OCI-LY7 (cell line): ENCODE measurements at regions not wholly inside any gene's neighbourhood (a gene's known extent, or its start where the extent isn't known, plus 50 kb on each side); places are given as distances from the start of the nearest gene placed in this dataset.

Source experiments
- BruUV-seq: library from RNA; stranded (reverse); fragments of 400-500 nt; replicated peaks from 2 replicates; lab custom pipeline; 2021; lab: Mats Ljungman, UMichigan
- CTCF ChIA-PET: fragments of 300-600 bp; sonication (Branson Sonifier 250); formaldehyde crosslinking; loops from one replicate; lab custom pipeline; 2022; ENCODE audit warnings: antibody characterized with exemption; ENCODE audit not compliant: unreplicated experiment; lab: Charles Lee
- POLR2A ChIA-PET: fragments of 300-600 bp; sonication (Branson Sonifier 250); formaldehyde crosslinking; loops from one replicate; lab custom pipeline; 2022; ENCODE audit warnings: antibody characterized with exemption; lab: Charles Lee
- DNase-seq: peaks from one replicate; pipeline ENCODE4 v3.0.0-alpha.2; 2015; ENCODE audit warnings: low spot score
- H2AFZ ChIP-seq: fragments of 200-600 bp; sonication (generic), shearing (Covaris generic); 2 replicates; pipeline ENCODE4 v1.6.1; 2014; ENCODE audit warnings: mild to moderate bottlenecking, antibody characterized with exemption, low read length, moderate library complexity
- H3K27ac ChIP-seq: fragments of 200-600 bp; sonication (generic); 2 replicates; pipeline ENCODE4 v1.5.1; 2014; ENCODE audit warnings: mixed run types, low read depth, mild to moderate bottlenecking, moderate library complexity, low read length, inconsistent platforms; ENCODE audit not compliant: poor library complexity, severe bottlenecking
- H3K36me3 ChIP-seq: fragments of 200-600 bp; sonication (generic); 2 replicates; pipeline ENCODE4 v1.6.1; 2014; ENCODE audit warnings: mild to moderate bottlenecking, antibody characterized with exemption, low read length, moderate library complexity, mixed read lengths; ENCODE audit not compliant: insufficient read depth
- H3K4me1 ChIP-seq: fragments of 200-600 bp; sonication (generic); 2 replicates; pipeline ENCODE4 v1.5.1; 2014; ENCODE audit warnings: mild to moderate bottlenecking, low read length; ENCODE audit not compliant: insufficient read depth, poor library complexity, severe bottlenecking
- H3K4me2 ChIP-seq: fragments of 200-600 bp; sonication (generic); 2 replicates; pipeline ENCODE4 v1.6.1; 2014; ENCODE audit warnings: mild to moderate bottlenecking, low read length
- H3K4me3 ChIP-seq: fragments of 200-600 bp; sonication (generic); 2 replicates; pipeline ENCODE4 v1.5.1; 2014; ENCODE audit warnings: mild to moderate bottlenecking, low read depth, low read length; ENCODE audit not compliant: poor library complexity, severe bottlenecking
- H3K79me2 ChIP-seq: fragments of 200-600 bp; sonication (generic); 2 replicates; pipeline ENCODE4 v1.6.1; 2016; ENCODE audit warnings: low read depth, mild to moderate bottlenecking, low read length, moderate library complexity, mixed read lengths; ENCODE audit not compliant: insufficient read depth
- H3K9me2 ChIP-seq: fragments of 200-600 bp; sonication (generic); 2 replicates; pipeline ENCODE4 v1.6.1; 2016; ENCODE audit warnings: mild to moderate bottlenecking, low read length, mixed read lengths; ENCODE audit not compliant: insufficient read depth
- H3K9me3 ChIP-seq: fragments of 200-600 bp; sonication (generic); 2 replicates; pipeline ENCODE4 v1.6.1; 2014; ENCODE audit warnings: mild to moderate bottlenecking, mixed run types, low read length, mixed read lengths
- H4K20me1 ChIP-seq: fragments of 200-600 bp; sonication (generic); 2 replicates; pipeline ENCODE4 v1.6.1; 2014; ENCODE audit warnings: mild to moderate bottlenecking, antibody characterized with exemption, low read length, moderate library complexity, mixed read lengths; ENCODE audit not compliant: insufficient read depth
- EZH2phosphoT487 ChIP-seq: fragments of 200-600 bp; sonication (generic); IDR thresholded peaks from 2 replicates; pipeline ENCODE4 v1.6.1; 2018; ENCODE audit warnings: low read depth, borderline replicate concordance, mild to moderate bottlenecking, mixed run types, antibody characterized with exemption, low read length, moderate library complexity, mixed read lengths
- intact Hi-C: fragments of 100-400 bp; cut with micrococcal nuclease; formaldehyde crosslinking; loops from one replicate; pipeline ENCODE4 v1.10.0; 2022; ENCODE audit not compliant: unreplicated experiment
- TF ChIP-seq, protein P1 (sequence below): fragments of 200-600 bp; sonication (generic); conservative IDR thresholded peaks from 2 replicates; pipeline ENCODE4 v1.5.1; 2014; ENCODE audit warnings: mild to moderate bottlenecking, antibody characterized with exemption, low read length, moderate library complexity, mixed read lengths

- no peaks in the 10 kb centered on the region for H4K20me1 ChIP-seq
- no peaks in the 10 kb centered on the region for H3K79me2 ChIP-seq
- intact Hi-C loops, result no loop called here
- no peak overlapping the region for H2AFZ ChIP-seq
- no TSS peak for BruUV-seq
- H3K4me3 ChIP-seq, result no peak overlapping the region
- ChIA-PET POLR2A (no interaction called here), CTCF (no interaction called here)
- no peak for TF ChIP-seq EZH2phosphoT487
- TF ChIP-seq, protein P1, sequence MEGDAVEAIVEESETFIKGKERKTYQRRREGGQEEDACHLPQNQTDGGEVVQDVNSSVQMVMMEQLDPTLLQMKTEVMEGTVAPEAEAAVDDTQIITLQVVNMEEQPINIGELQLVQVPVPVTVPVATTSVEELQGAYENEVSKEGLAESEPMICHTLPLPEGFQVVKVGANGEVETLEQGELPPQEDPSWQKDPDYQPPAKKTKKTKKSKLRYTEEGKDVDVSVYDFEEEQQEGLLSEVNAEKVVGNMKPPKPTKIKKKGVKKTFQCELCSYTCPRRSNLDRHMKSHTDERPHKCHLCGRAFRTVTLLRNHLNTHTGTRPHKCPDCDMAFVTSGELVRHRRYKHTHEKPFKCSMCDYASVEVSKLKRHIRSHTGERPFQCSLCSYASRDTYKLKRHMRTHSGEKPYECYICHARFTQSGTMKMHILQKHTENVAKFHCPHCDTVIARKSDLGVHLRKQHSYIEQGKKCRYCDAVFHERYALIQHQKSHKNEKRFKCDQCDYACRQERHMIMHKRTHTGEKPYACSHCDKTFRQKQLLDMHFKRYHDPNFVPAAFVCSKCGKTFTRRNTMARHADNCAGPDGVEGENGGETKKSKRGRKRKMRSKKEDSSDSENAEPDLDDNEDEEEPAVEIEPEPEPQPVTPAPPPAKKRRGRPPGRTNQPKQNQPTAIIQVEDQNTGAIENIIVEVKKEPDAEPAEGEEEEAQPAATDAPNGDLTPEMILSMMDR, result no peak
- DNase-seq, result no peak
- H3K4me1 ChIP-seq, result no peaks in the 10 kb centered on the region
- H3K27ac ChIP-seq, result no peak overlapping the region
- no peak overlapping the region for H3K4me2 ChIP-seq
- H3K9me3 ChIP-seq, result no peaks in the 10 kb centered on the region
- H3K36me3 ChIP-seq, result no peaks in the 10 kb centered on the region
- no peaks in the 10 kb centered on the region for H3K9me2 ChIP-seq
Observed at GRCh38 chr20:22437354-22437753, 147.0 kb downstream of the FOXA2 start.

- H3K79me2 ChIP-seq, result no peaks in the 10 kb centered on the region
- no peak overlapping the region for H2AFZ ChIP-seq
- no TSS peak for BruUV-seq
- no peaks in the 10 kb centered on the region for H3K9me3 ChIP-seq
- ChIA-PET CTCF (no interaction called here), POLR2A (interaction anchor here (0.6 kb wide), 1 partner anchor 279 kb away, joined by 3 read pairs; no protein-coding TSS in a partner anchor)
- no peak overlapping the region for H3K27ac ChIP-seq
- no peak for DNase-seq
- TF ChIP-seq EZH2phosphoT487, result no peak
- TF ChIP-seq, protein P1, result no peak
- H3K4me2 ChIP-seq, result no peak overlapping the region
- no peak overlapping the region for H3K4me3 ChIP-seq
- H3K9me2 ChIP-seq, result no peaks in the 10 kb centered on the region
- no peaks in the 10 kb centered on the region for H3K36me3 ChIP-seq
- no peaks in the 10 kb centered on the region for H4K20me1 ChIP-seq
- intact Hi-C loops, result no loop called here
- H3K4me1 ChIP-seq, result no peaks in the 10 kb centered on the region
Observed at GRCh38 chr20:22431419-22431818, 153.0 kb downstream of the FOXA2 start.

DNA sequence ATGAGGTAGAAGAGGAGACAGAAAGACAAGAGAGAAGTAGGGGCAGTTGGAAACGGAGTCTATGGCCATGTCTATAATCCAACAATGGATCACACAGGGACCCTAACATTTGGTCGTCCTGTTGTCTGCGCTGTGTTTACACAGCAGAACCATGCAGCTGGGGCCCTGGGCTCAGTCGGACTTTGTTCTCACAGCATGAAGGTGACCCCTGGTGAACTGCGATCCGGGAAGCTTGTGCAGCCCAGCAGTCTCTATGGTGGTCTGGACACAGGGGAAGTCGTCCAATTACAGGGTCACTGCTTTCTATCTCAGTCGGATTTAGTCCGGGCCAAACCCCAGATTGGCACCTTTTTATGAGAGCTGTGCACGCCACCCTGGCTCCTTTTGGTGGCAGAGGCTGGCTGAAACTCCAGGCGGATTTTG lies 153.6 kb downstream of the FOXA2 start:
- CTCF ChIA-PET, result no interaction called here
- no TSS peak for BruUV-seq
- Histone ChIP-seq H3K4me1 (no peaks in the 10 kb centered on the region), H2AFZ (no peak overlapping the region), H3K36me3 (no peaks in the 10 kb centered on the region), H3K9me2 (no peaks in the 10 kb centered on the region), H3K9me3 (no peaks in the 10 kb centered on the region), H3K4me3 (no peak overlapping the region), H4K20me1 (no peaks in the 10 kb centered on the region), H3K79me2 (no peaks in the 10 kb centered on the region), H3K4me2 (no peak overlapping the region), H3K27ac (no peak overlapping the region)
- DNase-seq, result no peak
- POLR2A ChIA-PET, result no interaction called here
- intact Hi-C loops, result no loop called here
- no peak for TF ChIP-seq EZH2phosphoT487
- TF ChIP-seq, protein P1, result no peak
